CD4-positive, CD25-positive, alpha-beta regulatory T cell (primary cell): ENCODE measurements at regions not wholly inside any gene's neighbourhood (a gene's known extent, or its start where the extent isn't known, plus 50 kb on each side); places are given as distances from the start of the nearest gene placed in this dataset.

ENCODE experiments used
- ATAC-seq, 2 donors: fragments of 150-1000 bp; cut with Tn5 transposase; one replicate each; pipeline ENCODE4 v1.10.0; 2021; ENCODE audit warnings: low read depth in 2 of 2, moderate number of reproducible peaks in 2 of 2, moderate library complexity in 1 of 2
- DNase-seq, 3 donors: peaks; one replicate each; pipeline versions ENCODE4 v3.0.0 to v3.0.0-alpha.2; 2012 to 2022; ENCODE audit warnings: mixed read lengths in 1 of 3
- H3K27ac ChIP-seq: one replicate; pipeline ENCODE4 v1.7.0; 2013; ENCODE audit warnings: mild to moderate bottlenecking, low read length; ENCODE audit not compliant: insufficient read depth, poor library complexity, severe bottlenecking
- H3K27me3 ChIP-seq: one replicate; pipeline ENCODE4 v1.7.0; 2013; ENCODE audit warnings: low read length; ENCODE audit not compliant: control insufficient read depth, insufficient read depth
- H3K36me3 ChIP-seq: one replicate; pipeline ENCODE4 v1.7.0; 2013; ENCODE audit warnings: mild to moderate bottlenecking, low read length, moderate library complexity; ENCODE audit not compliant: control insufficient read depth, insufficient read depth
- H3K4me1 ChIP-seq: 2 replicates; pipeline ENCODE4 v1.7.0; 2013; ENCODE audit warnings: mild to moderate bottlenecking, low read length; ENCODE audit not compliant: insufficient read depth, control insufficient read depth, poor library complexity, severe bottlenecking
- H3K4me3 ChIP-seq: one replicate; pipeline ENCODE4 v1.7.0; 2013; ENCODE audit warnings: low read depth, mild to moderate bottlenecking, low read length, moderate library complexity
- H3K9me3 ChIP-seq, 2 experiments: 1 replicate in 1 of 2; 2 replicates in 1 of 2; pipeline ENCODE4 v1.7.0; 2013; ENCODE audit warnings: low read length in 2 of 2, mild to moderate bottlenecking in 1 of 2, moderate library complexity in 1 of 2; ENCODE audit not compliant: control insufficient read depth in 2 of 2
- H3K27ac Mint-ChIP-seq, 3 donors: one replicate each; pipeline ENCODE4 v1.8.0; 2020 to 2022; ENCODE audit warnings: mild to moderate bottlenecking in 3 of 3, mixed read lengths in 3 of 3, moderate library complexity in 2 of 3
- H3K27me3 Mint-ChIP-seq: one replicate; pipeline ENCODE4 v1.8.0; 2022; ENCODE audit warnings: mild to moderate bottlenecking, mixed read lengths
- H3K36me3 Mint-ChIP-seq: one replicate; pipeline ENCODE4 v1.8.0; 2020; ENCODE audit warnings: mixed read lengths
- H3K4me1 Mint-ChIP-seq, 4 donors: one replicate each; pipeline ENCODE4 v1.8.0; 2020 to 2022; ENCODE audit warnings: mixed read lengths in 4 of 4, mild to moderate bottlenecking in 1 of 4
- H3K4me3 Mint-ChIP-seq, 4 donors: one replicate each; pipeline ENCODE4 v1.8.0; 2020 to 2022; ENCODE audit warnings: mild to moderate bottlenecking in 4 of 4, mixed read lengths in 4 of 4, moderate library complexity in 3 of 4
- H3K9me3 Mint-ChIP-seq, 7 donors: one replicate each; pipeline ENCODE4 v1.8.0; 2020 to 2022; ENCODE audit warnings: mixed read lengths in 7 of 7, mild to moderate bottlenecking in 3 of 7, moderate library complexity in 2 of 7

DNA sequence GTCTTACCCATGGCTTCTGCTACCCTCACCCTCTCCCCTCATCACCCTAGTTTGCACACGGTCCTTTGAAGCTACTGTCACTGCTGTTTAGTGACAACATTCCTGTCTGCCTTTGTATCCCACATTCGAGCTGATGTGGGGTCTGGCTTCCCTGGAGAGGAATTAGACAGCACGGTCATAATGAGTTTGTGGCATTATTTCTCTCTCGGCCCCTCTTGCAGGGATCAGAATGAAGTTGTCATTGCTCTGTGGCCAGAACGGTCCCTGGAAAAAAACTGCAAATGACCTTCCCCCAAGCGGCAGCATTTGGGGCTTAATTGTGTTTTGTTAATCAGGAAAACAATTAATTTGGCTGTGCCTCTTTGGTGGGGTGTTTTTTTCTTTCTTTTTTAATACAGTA lies 317.2 kb upstream of the PODXL start:
- peaks cover 0 to 7% (median 1%) of the 10 kb centered on the region in 7 donors for H3K9me3 Mint-ChIP-seq
- H3K27ac Mint-ChIP-seq: no peak overlapping the region
- ATAC-seq (no peak), DNase-seq (no peak)
- Histone ChIP-seq H3K27me3 (no peaks in the 10 kb centered on the region), H3K27ac (no peak overlapping the region), H3K36me3 (no peaks in the 10 kb centered on the region), H3K4me3 (no peak overlapping the region), H3K4me1 (no peaks in the 10 kb centered on the region), H3K9me3 (no peaks in the 10 kb centered on the region)
- H3K4me3 Mint-ChIP-seq: no peak overlapping the region
- no peaks in the 10 kb centered on the region for H3K27me3 Mint-ChIP-seq
- no peaks in the 10 kb centered on the region for H3K4me1 Mint-ChIP-seq
- H3K36me3 Mint-ChIP-seq: no peaks in the 10 kb centered on the region

DNA sequence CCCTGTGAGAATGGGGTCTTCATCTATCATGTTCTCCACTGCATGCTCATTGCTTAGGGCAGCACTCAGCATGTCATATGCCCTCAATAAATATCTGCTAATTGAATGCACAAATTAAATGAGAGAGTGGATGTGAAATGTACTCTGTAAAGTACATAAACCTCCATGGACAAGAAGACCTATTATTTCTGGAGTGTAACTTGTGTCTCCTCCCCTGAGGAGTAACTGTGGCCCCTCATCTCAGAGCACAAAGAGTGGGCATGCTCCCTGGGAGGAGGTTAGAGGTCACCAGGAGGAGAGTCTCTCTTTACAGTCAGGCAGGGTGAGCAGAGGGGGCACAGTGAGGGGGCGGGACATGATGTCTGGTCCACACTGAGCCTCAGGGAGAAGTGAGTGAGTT lies 313.6 kb upstream of the PODXL start:
- no peaks in the 10 kb centered on the region for H3K27me3 Mint-ChIP-seq

DNA sequence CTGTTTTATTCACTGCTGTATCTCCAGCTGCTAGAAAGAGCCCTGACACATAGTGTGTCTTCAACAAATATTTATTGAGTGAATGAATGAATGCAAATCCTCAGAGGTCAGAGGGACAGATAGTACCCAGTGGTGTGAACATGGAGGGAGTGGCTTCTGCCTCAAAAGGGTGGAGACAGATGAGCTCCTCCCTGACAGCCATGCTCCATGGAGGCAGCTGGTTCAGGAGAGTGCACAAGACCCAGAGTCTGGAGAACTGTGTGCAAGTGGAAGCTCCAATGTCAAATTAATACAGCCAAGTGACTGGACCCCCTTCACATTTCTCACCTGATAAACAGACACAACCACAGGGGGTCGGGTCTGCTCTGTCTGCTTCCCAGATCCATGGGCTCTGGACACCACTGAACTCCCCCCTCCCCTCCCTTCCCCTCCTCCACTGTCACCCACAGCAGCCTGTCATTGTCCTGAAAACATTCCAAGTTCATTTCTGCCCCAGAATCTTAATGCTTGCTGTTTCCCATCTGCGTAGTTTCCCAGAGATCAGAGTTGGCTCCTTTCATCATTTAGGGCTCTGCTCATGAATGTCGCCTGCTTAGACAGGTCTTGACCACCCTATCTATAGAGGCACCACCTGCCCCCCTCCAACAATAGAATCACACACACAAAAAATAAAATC lies 312.9 kb upstream of the PODXL start:
- Histone ChIP-seq H3K27me3 (no peaks in the 10 kb centered on the region), H3K36me3 (no peaks in the 10 kb centered on the region), H3K27ac (no peak overlapping the region), H3K9me3 (no peaks in the 10 kb centered on the region), H3K4me1 (no peaks in the 10 kb centered on the region), H3K4me3 (no peak overlapping the region)
- Mint-ChIP-seq H3K36me3 (no peaks in the 10 kb centered on the region), H3K27ac (no peak overlapping the region), H3K4me3 (no peak overlapping the region), H3K9me3 (peaks cover 0 to 7% (median 1%) of the 10 kb centered on the region in 7 donors), H3K4me1 (no peaks in the 10 kb centered on the region), H3K27me3 (no peaks in the 10 kb centered on the region)
- ATAC-seq: no peak
- DNase-seq: no peak

More for the DNA sequence above, 313.6 kb upstream of the PODXL start:
- Mint-ChIP-seq H3K36me3 (no peaks in the 10 kb centered on the region), H3K9me3 (peaks cover 0 to 7% (median 1%) of the 10 kb centered on the region in 7 donors), H3K4me1 (no peaks in the 10 kb centered on the region), H3K4me3 (no peak overlapping the region), H3K27ac (no peak overlapping the region)
- H3K4me3 ChIP-seq: no peak overlapping the region
- H3K9me3 ChIP-seq: no peaks in the 10 kb centered on the region
- DNase-seq (no peak), ATAC-seq (no peak)
- H3K27me3 ChIP-seq: no peaks in the 10 kb centered on the region
- no peak overlapping the region for H3K27ac ChIP-seq
- H3K4me1 ChIP-seq: no peaks in the 10 kb centered on the region
- no peaks in the 10 kb centered on the region for H3K36me3 ChIP-seq

DNA sequence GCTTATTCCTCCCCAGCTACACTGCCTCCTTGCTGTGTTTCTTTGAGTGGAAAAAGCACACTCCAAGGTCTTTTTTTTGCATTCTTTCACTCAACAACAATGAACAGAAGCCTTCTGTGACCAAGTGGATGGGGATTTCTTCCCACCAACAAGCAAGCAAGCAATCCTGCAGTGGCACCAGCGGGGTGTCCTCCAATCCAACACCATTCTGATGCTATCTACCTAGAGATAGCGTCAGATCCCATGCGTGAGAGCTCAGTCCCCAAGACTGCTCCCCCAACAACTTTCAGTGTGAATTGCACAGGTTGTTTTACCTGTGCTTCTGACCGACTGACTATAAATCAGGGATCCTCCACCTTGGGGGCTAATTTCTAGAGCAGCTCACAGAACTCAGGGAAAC lies 311.0 kb upstream of the PODXL start:
- Histone ChIP-seq H3K27me3 (no peaks in the 10 kb centered on the region), H3K27ac (no peak overlapping the region), H3K36me3 (no peaks in the 10 kb centered on the region), H3K4me1 (no peaks in the 10 kb centered on the region), H3K9me3 (no peaks in the 10 kb centered on the region), H3K4me3 (no peak overlapping the region)
- H3K4me3 Mint-ChIP-seq: no peak overlapping the region
- no peak overlapping the region for H3K27ac Mint-ChIP-seq
- no peak for DNase-seq
- no peak for ATAC-seq
- H3K9me3 Mint-ChIP-seq: peaks cover 0 to 5% (median 1%) of the 10 kb centered on the region in 7 donors
- H3K27me3 Mint-ChIP-seq: no peaks in the 10 kb centered on the region
- no peaks in the 10 kb centered on the region for H3K36me3 Mint-ChIP-seq
- no peaks in the 10 kb centered on the region for H3K4me1 Mint-ChIP-seq

DNA sequence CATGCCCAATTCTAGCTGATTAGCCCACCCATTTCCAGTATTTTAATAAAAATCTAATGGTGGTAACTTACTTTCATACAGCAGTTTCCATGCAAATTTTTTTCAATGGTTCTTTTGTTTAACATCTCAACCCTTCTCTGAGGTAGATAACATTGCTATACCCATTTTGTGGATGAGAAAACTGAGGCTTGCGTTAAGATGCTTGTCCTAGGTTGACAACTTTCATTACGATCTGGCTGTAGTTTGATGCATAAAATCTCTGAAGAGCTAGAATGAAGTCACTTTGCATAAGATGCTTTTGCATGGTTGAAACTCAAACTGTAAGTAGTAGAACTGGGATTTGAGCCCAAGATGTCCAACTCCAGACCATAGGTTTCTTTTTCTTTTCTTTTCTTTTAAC lies 309.5 kb upstream of the PODXL start:
- Histone ChIP-seq H3K9me3 (no peaks in the 10 kb centered on the region), H3K27me3 (no peaks in the 10 kb centered on the region), H3K4me3 (no peak overlapping the region), H3K4me1 (no peaks in the 10 kb centered on the region), H3K36me3 (no peaks in the 10 kb centered on the region), H3K27ac (no peak overlapping the region)
- no peak for ATAC-seq
- DNase-seq: no peak
- H3K4me1 Mint-ChIP-seq: no peaks in the 10 kb centered on the region
- no peaks in the 10 kb centered on the region for H3K36me3 Mint-ChIP-seq
- H3K4me3 Mint-ChIP-seq: no peak overlapping the region
- peaks cover 0 to 3% (median 0%) of the 10 kb centered on the region in 7 donors for H3K9me3 Mint-ChIP-seq
- no peak overlapping the region for H3K27ac Mint-ChIP-seq
- no peaks in the 10 kb centered on the region for H3K27me3 Mint-ChIP-seq

DNA sequence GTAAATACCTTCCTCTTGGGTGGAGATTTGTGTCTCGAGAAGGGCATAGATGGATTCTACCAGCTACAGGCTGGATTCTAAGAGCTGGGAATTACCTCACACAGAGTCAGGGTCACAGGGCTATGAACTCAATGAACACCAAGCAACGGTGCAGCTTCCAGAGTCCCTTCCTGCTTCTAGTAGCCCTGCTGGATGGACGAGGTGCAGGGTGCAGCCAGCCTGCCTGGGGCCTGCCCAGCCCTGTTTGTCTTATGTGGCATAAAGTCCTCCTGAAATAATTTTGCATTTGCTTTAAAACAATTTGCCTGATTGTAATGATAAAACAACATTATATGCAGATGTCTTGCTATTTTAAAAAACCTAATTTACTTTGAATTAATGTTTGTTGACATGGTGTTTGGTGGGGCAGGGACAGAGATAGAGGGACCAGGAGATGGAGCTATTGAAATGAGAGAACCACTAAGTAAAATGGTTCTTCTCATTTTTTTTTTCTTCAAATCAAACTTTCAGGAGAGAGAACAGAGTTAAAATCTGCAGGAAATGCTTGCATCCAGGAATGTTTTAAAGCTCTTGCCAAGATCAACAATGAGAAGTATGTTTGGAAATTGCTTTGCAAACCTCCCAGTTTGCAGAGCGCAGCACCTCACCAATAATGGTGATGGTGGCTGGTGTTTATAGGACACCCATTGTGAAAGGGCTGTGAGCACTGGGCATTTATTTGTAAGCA lies 305.4 kb upstream of the PODXL start:
- Mint-ChIP-seq H3K27ac (no peak overlapping the region), H3K36me3 (no peaks in the 10 kb centered on the region), H3K27me3 (no peaks in the 10 kb centered on the region), H3K9me3 (peaks cover 0 to 2% (median 0%) of the 10 kb centered on the region in 7 donors), H3K4me3 (no peak overlapping the region), H3K4me1 (no peaks in the 10 kb centered on the region)
- Histone ChIP-seq H3K27ac (no peak overlapping the region), H3K4me3 (no peak overlapping the region), H3K9me3 (no peaks in the 10 kb centered on the region), H3K4me1 (no peaks in the 10 kb centered on the region), H3K27me3 (no peaks in the 10 kb centered on the region), H3K36me3 (no peaks in the 10 kb centered on the region)
- ATAC-seq (no peak), DNase-seq (no peak)

DNA sequence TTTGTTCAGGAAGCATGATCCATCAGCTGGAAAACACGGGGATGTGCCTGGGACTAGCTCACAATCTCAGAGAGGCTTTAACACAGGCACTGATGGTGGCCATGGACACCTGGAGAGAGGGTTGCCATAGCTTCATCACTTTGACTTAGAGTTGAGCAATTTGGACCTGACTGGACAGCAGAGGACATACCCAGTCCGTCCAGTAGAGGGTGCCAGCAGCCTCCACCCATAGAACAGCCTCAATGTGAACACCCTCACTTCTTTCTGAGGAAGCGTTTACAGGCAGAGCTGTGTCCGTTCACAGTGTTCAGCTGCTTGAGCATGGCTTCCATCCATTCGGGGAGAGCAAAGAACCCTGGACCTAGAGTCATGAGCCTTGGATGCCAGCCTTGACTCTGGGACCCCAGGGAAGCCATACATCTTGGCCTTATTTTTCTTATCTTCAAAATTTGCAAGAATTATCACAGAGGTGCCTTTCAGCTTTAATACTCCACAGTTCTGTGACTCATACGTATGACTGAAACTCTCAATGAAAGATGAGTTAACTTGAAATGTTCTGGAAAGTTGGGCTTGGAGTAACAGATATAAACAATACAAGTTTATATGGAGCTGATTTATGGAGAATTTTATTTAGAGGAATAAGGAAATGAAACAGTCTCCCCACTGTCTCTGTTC lies 302.9 kb upstream of the PODXL start:
- Histone ChIP-seq H3K4me3 (no peak overlapping the region), H3K36me3 (no peaks in the 10 kb centered on the region), H3K4me1 (no peaks in the 10 kb centered on the region), H3K27ac (no peak overlapping the region), H3K9me3 (no peaks in the 10 kb centered on the region), H3K27me3 (no peaks in the 10 kb centered on the region)
- H3K27ac Mint-ChIP-seq: no peak overlapping the region
- ATAC-seq (no peak), DNase-seq (peak in 2 of 3 donors; percentile 5 to 39)
- H3K4me1 Mint-ChIP-seq: no peaks in the 10 kb centered on the region
- peaks cover 0 to 6% (median 0%) of the 10 kb centered on the region in 7 donors for H3K9me3 Mint-ChIP-seq
- no peak overlapping the region for H3K4me3 Mint-ChIP-seq
- H3K36me3 Mint-ChIP-seq: no peaks in the 10 kb centered on the region
- peaks cover 4% of the 10 kb centered on the region for H3K27me3 Mint-ChIP-seq
